Activated CD4-positive, alpha-beta T cell treated with anti-CD3 and anti-CD28 coated beads for 4 hours (primary cell): ENCODE measurements at regions not wholly inside any gene's neighbourhood (a gene's known extent, or its start where the extent isn't known, plus 50 kb on each side); places are given as distances from the start of the nearest gene placed in this dataset.
"Not testable (repeated sequence)": the region's sequence is repeated elsewhere in the genome, so short reads cannot be mapped to it uniquely, and the experiment has no call there.

ENCODE experiments used
- DNase-seq, 2 donors: peaks; one replicate each; pipeline ENCODE4 v3.0.0-alpha.2; 2020

DNA sequence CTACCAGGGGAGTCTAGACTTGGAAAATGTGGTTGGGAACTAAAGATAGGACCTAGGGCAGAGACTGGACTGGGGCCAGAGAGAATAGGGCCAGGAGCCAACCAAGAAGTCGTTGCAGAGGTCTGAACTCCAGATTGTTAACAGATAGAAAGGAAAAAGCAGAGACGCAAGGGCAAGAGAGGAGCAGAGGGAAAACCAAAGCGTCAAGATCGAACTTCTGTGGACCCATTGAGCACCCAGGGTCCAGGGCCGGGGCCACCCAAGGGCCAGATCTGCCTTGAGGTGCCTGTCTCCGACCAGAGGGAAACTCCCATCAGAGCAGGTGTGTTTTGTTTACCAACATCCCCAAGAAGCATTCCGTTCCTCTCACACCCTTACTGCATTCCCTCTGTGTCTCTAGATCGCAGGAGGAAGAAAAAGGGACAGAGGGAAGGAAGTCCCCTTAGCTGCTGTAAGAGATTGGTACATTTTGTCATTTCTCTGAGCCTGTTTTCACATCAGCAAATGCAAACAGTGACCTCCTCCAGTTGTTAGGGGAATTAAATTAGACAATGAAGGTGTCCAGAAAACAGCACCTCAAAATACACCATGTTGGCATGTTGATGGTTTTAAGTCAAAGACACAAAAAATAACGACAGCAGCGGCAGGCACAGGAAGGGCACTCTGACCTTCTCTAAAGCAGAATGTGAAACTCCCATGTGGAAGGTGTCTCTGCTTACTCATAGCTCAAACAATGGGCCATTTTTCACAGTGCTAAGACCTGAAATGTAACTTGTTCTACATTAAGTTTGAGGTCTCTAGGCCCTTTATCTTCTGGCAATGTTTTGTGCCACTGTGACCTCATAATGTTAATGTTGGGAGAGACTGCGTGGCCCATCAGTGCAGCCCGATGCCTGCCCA lies 105.8 kb upstream of the RAB4A start:
- no peak for DNase-seq

DNA sequence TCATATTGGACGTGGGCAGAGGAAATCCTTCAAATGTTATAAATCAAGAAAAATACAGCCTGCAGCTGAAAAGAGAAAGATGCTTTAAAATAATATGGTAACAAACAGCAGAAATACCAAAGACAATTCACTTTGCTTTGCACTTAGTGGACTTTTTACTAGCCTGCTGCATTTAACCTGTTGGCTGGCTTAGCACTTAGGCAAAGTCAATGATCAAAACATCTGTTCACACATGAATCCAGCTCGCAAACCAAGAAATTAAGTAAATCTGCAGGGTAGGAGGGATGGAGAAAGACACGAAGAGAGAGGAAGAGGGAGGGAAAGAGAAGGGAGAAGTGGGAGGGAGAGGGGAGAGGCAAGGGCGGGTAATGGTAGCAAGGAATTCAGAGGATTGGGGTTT lies 103.6 kb upstream of the RAB4A start:
- DNase-seq, result no peak

DNA sequence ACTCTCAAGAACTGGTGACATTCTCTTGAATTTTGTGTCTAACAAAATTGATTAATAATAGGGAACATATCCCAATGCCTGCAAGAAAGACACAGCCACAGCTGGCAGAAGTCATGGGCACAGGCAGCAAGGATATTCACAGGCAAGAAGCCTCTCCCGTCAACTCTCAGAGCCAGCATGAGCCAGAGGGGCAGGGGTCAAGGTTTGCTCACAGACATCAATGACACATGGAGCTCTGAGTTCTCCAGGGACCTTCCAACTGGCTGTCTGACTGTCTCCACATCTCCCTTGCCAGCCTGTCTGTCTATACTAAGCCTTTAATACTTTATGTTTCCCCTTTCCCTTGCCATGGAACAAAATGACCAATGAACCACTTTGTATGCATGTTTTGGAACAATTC lies 101.5 kb upstream of the RAB4A start:
- DNase-seq, result no peak

DNA sequence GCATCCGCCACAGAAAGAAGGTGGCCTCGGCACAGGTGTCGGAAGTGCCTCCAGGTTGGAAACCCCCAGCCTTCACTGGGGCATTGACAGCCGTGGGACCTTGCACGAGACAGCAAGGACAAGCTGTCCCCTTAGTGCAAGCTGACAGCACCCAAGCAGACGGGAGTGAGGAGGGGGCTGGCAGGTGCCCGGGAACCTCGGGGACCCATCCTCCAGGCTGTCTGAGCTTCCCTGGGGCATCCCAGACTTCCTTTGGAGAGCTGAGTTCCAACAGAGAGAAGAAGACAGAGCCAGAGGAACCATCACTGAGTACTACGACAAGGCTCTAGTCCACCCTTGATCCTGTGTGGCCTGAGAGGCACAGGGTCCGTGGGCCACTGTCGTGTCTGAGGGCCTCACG lies 100.6 kb upstream of the RAB4A start:
- DNase-seq, result no peak

DNA sequence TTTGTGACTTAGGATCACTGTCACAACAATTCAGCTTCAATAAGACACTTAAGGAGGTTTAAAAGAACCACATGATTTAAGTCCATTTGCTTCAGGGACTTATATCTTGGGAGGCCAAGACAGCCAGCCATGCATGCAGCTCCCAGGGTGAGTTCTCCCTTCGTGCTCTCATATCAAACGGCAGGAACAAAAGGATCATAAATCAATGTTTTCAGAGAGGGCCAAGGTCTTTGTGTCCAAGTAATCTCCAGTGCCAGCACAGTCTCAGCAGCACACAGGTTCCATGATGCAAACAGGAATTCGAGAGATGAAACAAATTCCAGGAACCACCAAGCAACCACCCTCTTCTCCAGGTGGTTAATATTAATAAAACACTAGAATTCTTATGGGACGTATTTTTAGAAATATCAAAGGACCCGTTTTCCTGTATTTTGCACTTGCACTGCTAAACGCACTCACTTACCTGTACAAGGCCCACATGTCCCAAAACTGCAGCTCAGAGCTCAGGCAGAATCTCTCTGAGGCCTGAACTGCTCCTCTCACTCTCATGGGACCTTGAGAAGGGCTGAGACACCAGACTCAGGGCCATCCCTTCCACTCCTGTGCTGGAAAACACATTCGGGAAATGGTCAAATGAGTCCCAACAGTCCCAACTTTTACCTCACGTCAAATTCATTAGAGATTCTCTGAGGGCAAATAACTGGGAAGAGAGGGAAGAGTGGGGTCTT lies 100.0 kb upstream of the RAB4A start:
- no peak for DNase-seq

DNA sequence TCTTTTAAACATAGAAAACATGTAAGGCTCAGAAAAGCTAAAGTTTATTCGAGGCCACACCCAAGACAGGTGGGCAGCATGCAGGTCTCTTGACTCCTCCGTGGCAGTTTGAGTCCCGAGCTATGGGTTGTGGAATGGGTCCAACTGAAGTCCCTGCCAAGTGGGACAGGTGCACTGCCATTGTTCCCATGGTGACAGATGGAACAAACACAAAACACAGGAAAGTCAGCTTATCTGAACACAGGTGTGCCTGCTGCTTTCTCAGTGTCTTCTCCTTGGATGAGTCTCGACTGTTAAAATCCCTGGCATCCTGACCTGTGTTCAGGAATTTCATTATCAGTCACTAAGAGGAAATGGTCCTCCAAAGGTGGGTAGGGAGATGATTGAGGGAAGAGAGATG lies 99.0 kb upstream of the RAB4A start:
- DNase-seq, result no peak

DNA sequence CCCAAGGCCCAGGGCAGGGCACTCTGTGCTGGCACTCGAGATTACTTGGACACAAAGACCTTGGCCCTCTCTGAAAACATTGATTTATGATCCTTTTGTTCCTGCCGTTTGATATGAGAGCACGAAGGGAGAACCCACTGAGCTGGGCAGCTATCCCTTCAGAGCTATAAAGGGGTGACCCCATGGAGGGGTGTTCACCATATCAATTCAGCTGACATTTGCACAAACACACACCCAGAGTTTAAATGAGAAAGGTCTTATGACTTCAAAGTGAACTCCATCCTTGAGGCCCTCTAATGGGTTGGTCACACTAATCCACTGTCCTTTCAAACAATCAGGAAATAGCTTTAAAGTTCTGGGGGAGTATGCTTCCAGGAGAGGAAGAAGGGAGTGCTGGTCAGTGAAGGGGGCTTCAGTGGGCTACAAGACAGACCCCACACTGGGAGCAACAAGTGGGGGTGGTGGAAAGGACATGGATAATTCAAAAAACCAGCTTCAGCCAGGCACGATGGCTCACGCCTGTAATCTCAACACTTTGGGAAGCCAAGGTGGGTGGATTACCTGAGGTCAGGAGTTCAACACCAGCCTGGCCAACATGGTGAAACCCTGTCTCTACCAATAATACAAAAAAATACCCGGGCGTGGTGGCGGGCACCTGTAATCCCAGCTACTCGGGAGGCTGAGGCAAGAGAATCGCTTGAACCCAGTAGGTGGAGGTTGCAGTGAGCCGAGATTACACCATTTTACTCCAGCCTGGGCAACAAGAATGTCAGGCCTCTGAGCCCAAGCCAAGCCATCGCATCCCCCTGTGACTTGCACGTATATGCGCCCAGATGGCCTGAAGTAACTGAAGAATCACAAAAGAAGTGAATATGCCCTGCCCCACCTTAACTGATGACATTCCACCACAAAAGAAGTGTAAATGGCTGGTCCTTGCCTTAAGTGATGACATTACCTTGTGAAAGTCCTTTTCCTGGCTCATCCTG lies 97.1 kb upstream of the RAB4A start:
- DNase-seq, result not testable (repeated sequence)

DNA sequence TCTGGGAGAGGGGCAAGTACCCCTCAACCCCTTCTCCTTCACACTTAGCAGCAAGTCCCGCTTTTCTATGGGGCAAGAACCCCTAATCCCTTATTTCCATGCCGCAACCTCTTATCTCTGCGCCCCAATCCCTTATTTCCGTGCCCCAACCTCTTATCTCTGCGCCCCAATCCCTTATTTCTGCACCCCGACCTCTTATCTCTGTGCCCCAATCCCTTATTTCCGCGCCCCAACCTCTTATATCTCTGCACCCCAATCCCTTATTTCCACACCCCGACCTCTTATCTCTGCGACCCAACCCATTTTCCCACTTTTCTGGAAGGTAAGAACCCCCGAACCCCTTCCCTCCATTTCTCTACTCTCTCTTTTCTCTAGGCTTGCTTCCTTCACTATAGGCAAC lies 95.6 kb upstream of the RAB4A start:
- DNase-seq, result not testable (repeated sequence)

DNA sequence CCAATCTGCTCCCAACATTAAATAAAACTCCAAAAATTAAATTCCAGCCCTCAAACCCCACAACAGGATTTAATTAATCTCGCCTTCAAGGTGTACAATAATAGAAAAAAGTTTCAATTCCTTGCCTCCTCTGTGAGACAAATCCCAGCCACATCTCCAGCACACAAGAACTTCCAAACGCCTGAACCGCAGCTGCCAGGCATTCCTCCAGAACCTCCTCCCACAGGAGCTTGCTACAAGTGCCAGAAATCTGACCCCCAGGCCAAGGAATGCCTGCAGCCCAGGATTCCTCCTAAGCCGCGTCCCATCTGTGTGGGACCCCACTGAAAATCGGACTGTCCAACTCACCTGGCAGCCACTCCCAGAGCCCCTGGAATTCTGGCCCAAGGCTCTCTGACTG lies 94.5 kb upstream of the RAB4A start:
- DNase-seq, result not testable (repeated sequence)

DNA sequence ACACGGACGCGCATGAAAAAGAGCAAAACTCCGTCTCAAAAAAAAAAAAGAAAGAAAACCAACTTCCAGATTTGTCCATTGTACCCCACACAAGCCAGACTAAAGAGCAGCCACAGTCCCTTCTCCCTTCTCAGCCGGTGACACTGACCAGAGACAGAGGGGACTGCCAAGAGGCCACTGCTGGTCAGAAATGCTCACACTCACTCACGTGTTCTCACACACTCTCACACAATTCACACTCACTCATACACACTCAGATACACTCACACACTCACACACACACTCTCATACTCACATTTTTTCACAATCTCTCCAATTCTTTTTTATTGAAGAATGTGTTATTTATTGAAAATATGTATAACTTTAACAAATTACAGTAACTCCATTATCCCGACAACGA lies 90.8 kb upstream of the RAB4A start:
- no peak for DNase-seq

DNA sequence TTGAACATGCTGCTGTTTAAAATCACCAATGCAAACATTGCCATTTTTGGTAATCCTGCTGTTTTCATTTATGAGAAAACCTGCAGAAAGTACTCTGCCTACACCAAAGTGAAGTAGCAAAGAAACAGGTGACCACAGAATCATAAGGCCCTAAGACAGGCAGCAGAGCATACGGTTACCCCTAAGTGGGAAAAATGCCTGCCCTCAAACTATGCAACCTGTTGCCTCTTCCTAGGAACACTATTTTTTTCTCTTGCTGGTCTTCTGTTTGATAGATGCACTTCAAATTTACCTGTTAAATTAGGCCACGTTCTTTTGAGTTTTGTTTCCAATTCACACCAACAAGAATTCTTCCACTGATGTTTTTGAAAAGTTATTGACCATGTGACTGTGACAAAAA lies 89.5 kb upstream of the RAB4A start:
- DNase-seq, result no peak

DNA sequence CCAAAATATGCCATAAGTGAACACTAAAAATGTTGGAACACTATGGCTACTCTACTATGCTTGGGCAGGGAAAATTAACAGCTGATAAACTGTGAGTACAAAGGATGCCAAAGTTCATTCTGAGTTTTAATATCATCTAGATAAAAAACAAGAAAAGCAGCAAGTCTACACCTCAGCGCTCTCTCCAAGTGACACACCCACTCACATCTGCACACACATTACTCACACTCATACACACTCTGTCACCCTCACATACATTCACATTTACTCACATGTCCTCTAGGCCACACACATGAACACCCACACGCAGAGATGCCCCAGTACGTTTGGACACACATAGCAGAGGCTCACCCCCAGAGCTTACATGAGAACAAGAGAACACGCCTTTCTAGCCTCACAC lies 87.3 kb upstream of the RAB4A start:
- no peak for DNase-seq

DNA sequence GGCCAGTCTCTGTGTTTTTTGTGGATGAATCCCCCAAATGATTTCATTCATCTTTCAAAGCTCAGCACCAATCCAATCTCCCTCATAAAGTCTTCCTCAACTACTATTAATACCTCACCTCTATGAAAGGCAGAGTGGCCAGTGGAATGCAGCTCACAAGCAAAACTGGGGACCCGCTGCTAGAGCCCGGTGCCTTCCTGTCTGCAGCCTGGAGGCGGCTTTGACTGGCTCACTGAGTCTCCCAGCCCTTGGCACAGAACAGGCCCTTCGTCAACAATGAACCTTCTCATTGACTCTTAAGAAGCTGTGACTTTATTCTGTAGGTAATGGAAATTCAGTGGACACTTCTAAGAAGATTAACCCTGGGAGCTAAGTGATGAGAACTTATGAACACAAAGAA lies 86.8 kb upstream of the RAB4A start:
- DNase-seq, result no peak

DNA sequence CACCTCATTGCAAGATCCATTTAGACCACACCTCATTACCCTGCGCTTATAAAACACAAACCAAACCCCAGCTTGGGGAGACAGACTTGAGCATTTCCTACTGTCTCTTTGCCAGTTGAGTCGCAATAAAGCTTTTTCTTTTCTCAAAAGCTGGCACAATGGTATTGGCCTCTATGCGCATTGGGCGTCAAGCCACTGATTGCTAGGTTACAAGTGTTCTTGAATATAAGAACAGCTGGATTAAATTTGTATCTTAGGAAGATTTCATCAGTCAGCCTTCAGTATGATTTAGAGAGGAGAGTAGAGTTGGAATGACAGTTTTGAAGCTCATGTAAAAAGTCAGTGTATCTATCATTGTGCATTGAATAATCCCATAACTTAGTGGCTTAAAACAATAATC lies 84.9 kb upstream of the RAB4A start:
- DNase-seq, result no peak

DNA sequence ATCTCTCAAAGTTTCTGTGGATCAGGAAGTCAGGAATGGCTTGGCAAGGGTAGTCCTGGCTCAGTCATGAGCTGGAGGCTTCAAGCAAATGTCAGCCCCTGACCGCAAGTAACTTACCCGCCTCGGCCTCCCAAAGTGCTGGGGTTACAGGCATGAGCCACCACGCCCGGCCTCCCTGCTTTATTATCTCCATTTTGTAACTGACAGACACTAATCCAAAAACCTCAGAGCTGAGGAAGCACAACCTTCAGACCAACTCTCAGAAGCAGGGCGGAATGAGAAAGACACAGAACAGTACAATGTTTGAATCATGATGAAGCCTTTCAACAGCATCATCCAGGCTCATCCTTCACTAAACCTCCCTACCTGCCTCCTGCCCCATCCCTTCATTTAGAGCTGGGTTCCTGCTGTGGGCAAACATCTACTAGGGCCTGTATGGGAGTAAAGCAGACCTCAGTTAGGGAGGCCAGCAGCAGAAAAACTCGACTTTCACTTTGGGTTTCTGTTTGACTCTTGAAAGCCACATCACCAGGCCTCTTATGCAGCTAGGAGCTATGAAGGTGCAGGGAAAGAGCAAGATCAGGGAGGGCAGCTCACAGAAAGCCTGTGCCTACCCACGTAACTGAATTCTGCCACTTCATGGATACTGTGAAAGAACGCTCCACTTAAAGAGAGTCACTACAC lies 84.4 kb upstream of the RAB4A start:
- DNase-seq, result no peak

DNA sequence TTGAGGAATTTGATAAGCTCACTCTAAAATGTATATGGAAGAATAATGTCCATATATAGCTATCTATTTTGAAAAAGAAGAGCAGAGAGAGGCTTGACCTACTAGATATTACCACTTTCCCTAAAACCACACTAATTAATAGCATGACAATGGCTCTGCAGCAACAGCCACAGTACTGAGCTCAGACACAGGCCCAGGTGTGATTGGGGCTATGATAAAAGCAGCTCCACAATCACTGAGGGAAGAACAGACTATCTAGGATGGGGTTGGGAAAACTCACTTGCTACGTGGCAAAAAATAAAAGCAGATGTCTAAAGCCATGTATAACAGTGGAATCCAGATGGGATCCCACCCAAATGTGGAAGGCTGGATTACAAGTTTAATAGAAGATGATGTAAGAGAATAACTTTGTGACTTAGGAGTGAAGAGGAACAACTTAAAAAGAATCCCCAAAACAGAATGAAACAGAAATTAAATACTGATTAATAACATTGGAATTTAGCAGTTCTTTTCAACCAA lies 80.8 kb upstream of the RAB4A start:
- DNase-seq, result no peak

DNA sequence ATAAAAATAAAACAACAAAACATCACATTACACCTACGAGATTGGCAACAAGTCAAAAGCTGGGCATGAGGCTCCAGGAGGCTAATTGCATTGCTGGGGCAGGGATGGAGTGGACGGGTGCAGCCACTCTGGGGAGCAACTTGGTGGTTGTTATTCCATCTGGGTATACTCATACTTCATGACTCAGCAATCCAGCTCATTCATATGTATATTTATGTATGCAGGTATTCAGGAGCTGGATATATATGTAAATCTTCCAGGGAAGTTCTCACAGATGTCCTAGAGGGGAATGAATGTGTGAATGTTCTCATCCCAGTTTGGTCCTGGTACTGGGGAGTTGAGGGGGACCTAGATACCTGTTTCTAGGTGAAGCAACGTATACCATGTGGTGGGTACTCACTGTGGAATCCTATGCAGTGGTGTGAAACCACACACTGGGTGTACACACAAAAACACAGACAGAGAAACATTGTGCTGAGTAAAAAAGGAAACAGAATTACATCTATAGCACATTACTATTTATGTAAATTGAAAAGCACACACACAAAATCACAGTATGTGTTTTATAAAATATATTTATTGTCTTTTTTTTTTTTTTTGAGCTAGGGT lies 79.7 kb upstream of the RAB4A start:
- no peak for DNase-seq

DNA sequence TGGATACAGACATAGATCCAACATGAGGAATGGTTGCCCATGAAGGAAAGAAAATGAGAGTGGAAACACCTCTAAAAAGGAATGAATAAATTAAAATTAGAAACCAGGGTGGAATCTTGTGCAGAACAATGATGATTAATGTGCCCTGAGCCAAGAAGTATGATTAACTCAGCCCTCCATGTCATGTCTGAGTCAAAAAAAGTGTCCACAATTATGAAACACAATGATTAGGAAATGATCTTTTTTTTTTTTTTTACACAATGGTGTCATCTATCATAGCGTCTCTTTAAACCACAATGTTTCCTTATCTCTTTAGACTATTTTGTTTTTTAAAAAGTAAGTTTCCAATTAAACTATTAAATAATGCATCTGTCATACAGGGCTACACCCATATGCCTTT lies 78.9 kb upstream of the RAB4A start:
- no peak for DNase-seq

DNA sequence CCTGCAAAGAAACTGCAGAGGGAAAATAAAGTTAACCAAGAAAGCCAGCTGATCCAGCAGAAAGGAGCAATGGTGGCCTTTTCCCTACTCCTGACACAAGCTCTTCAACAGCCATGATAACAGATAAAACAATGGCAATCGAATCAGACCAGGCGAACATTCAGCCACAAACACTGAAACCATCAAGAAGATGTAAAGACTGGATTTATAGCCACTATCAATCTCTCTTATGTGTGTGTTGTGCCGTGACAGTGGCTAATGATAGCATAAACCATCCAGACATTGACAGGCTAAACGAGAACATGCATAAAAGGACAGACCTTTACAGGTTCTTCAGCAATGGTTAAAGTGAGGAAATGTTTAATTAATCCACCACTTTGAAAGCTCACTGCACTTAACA lies 78.1 kb upstream of the RAB4A start:
- DNase-seq, result no peak

DNA sequence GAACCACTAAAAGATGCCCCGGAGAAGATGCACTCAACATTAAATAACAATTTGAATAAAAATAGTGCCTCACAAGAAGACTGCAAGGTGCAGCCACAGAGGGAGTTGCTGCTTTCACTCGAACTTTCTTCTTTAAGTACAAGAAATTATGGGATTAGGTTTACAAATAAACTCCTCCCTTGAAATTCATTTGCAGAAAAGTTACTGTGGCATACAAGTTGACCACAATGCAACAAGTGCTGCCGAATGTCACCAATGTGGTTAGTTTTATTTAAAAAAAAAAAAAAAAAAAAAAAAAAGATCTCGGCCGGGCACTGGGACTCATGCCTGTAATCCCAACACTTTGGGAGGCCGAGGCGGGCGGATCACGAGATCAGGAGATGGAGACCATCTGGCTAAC lies 76.8 kb upstream of the RAB4A start:
- DNase-seq, result no peak

DNA sequence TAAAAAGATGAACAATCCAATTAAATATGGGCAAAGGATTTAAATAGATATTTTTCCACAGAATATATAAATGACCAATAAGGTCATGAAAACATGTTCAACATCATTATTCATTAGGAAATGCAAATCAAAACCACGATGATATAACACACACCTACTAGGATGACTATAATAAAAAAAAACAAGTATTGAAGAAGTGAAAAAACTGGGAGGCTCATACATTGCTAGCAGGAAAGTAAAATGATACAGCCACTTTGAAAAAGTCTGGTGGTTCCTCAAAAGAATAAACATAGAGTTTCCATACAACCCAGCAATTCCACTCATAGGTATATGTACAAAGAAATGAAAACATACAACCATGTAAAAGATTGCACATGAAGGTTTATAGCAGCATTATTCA lies 75.7 kb upstream of the RAB4A start:
- no peak for DNase-seq
